SK-MEL-5 (cell line): ENCODE measurements at regions not wholly inside any gene's neighbourhood (a gene's known extent, or its start where the extent isn't known, plus 50 kb on each side); places are given as distances from the start of the nearest gene placed in this dataset.
"Not testable (repeated sequence)": the region's sequence is repeated elsewhere in the genome, so short reads cannot be mapped to it uniquely, and the experiment has no call there.

Experiments used
- DNase-seq: peaks from one replicate; pipeline ENCODE4 v3.0.0-alpha.2; 2016; ENCODE audit warnings: low read depth, low spot score
- in situ Hi-C: cut with HindIII; loops from 2 replicates; pipeline ENCODE4 v1.10.0; 2016; ENCODE audit warnings: low sequenced_read_pairs, high pct_unique_total_duplicates, low pct_unique_long_range_greater_than_20kb

- in situ Hi-C loops: no loop called here
- no peak for DNase-seq
These were observed 55.5 kb downstream of the TPBG start for GRCh38 chr6:82419132-82419581.

- DNase-seq: no peak
These were observed 56.2 kb downstream of the TPBG start for GRCh38 chr6:82419859-82420258.

GRCh38 chr6:82430611-82431010 lies 67.0 kb downstream of the TPBG start:
- DNase-seq: no peak
- in situ Hi-C loops: no loop called here

More at GRCh38 chr6:82419859-82420258, 56.2 kb downstream of the TPBG start:
- in situ Hi-C loops: no loop called here

GRCh38 chr6:82436740-82437139 lies 73.1 kb downstream of the TPBG start:
- in situ Hi-C loops: no loop called here
- DNase-seq: no peak

GRCh38 chr6:82437701-82438100 lies 74.1 kb downstream of the TPBG start:
- in situ Hi-C loops: no loop called here
- DNase-seq: no peak

- in situ Hi-C loops: no loop called here
- no peak for DNase-seq
These were observed 77.6 kb downstream of the TPBG start for GRCh38 chr6:82441047-82441855.

GRCh38 chr6:82442061-82442719 lies 78.6 kb downstream of the TPBG start:
- DNase-seq: no peak
- in situ Hi-C loops: no loop called here

- DNase-seq: no peak
- in situ Hi-C loops: no loop called here
These were observed 94.5 kb downstream of the TPBG start for GRCh38 chr6:82458147-82458546.

GRCh38 chr6:82458705-82459104 lies 95.1 kb downstream of the TPBG start:
- DNase-seq: no peak

GRCh38 chr6:82461536-82461935 lies 97.9 kb downstream of the TPBG start:
- no peak for DNase-seq
- in situ Hi-C loops: no loop called here

More at GRCh38 chr6:82458705-82459104, 95.1 kb downstream of the TPBG start:
- in situ Hi-C loops: no loop called here

GRCh38 chr6:82467338-82467737 lies 103.7 kb downstream of the TPBG start:
- in situ Hi-C loops: no loop called here
- no peak for DNase-seq

GRCh38 chr6:82470123-82470522 lies 106.5 kb downstream of the TPBG start:
- in situ Hi-C loops, DNase-seq: not testable (repeated sequence)

GRCh38 chr6:82475106-82475505 lies 111.5 kb downstream of the TPBG start:
- in situ Hi-C loops, DNase-seq: not testable (repeated sequence)

GRCh38 chr6:82484001-82484400 lies 120.4 kb downstream of the TPBG start:
- DNase-seq: no peak
- in situ Hi-C loops: no loop called here

- no peak for DNase-seq
- in situ Hi-C loops: no loop called here
These were observed 121.4 kb downstream of the TPBG start for GRCh38 chr6:82484737-82485626.

GRCh38 chr6:82487895-82488294 lies 124.3 kb downstream of the TPBG start:
- in situ Hi-C loops: no loop called here
- DNase-seq: no peak

- no peak for DNase-seq
- in situ Hi-C loops: no loop called here
These were observed 124.8 kb downstream of the TPBG start for GRCh38 chr6:82488403-82488802.

GRCh38 chr6:82492134-82492533 lies 128.5 kb downstream of the TPBG start:
- DNase-seq: no peak
- in situ Hi-C loops: no loop called here
